HG03521 (cell line): ENCODE measurements at regions not wholly inside any gene's neighbourhood (a gene's known extent, or its start where the extent isn't known, plus 50 kb on each side); places are given as distances from the start of the nearest gene placed in this dataset.
"Not testable (repeated sequence)": the region's sequence is repeated elsewhere in the genome, so short reads cannot be mapped to it uniquely, and the experiment has no call there.

ENCODE experiments used
- ATAC-seq: cut with Tn5 transposase; IDR thresholded peaks from one replicate; pipeline ENCODE4 v1.9.1; 2021; ENCODE audit warnings: mild to moderate bottlenecking, moderate library complexity; ENCODE audit not compliant: unreplicated experiment

DNA sequence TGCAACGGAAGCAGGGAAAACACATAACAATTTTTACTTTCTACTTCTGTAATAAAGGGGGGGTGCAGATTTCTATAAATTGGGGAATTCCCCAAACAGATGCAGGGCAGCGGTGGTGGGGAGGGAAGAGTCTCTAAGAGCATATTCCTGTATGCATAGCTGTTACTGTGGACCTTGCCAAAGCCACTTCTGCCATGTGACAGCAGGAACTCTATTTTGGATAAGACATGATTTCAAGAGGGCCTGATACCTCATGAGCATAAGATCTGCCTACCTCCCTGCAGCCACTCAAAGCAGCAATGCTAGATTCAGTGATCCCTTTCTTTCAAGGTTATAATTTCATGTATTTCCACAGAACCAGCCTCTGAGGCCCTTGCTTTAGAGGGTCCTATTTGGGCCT is 86.2 kb upstream of the CNKSR3 start:
- ATAC-seq = no peak

DNA sequence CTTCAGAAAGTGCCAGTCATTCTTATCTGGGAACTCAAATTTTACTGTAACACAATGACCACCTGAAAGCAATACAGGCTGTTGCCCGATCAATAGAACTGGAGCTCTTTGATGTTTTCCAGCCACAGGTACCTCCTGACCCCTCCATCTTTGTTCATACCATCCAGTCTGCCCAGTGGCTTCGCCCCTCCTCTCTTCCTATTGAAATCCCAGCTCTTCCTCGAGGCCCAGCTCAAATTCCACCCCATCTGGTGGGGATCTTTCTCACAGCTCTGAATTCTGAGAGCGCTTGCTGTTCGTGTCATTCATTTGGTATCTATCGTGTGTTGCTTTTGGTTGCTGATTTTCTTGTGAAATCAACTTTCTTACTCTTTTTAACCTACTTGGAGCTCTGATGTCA is 87.9 kb upstream of the CNKSR3 start:
- ATAC-seq = no peak

DNA sequence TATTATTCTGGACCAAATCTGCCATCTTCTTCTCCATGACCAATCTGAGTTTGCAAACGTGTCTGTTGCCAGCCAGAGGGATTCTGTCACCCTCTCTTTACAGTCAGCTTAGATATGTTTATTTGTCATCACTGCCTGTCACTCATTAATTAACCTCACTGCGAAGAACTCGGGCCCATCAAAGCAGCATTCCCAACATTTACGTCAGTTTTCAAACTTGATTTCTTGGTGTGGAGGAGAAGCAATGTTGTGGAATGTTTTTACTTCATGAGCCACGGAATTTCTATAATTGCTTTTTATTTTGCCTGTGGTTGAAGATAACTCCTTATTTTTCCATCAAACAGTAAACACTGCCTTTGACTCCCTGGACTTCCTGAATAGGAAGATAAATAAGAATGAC is 91.8 kb upstream of the CNKSR3 start:
- no peak for ATAC-seq

DNA sequence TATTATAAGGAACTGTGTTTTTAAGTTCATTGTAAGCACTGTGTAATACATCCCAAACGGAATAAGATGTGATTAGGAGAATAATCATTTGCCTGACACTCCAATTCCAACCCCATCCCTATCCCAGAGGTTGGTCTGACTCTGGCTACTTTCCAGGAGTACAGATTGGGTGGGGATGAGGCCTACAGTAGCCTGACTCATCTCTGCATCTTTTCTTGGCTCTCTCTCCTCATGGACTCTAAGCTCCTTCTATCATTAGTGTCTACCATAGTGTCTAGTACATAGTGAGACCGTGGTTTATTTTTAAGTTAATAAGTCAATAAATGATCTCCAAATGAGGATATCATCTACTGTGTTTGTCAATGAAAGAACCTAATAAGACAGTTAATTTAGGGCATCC is 92.2 kb upstream of the CNKSR3 start:
- ATAC-seq = no peak

DNA sequence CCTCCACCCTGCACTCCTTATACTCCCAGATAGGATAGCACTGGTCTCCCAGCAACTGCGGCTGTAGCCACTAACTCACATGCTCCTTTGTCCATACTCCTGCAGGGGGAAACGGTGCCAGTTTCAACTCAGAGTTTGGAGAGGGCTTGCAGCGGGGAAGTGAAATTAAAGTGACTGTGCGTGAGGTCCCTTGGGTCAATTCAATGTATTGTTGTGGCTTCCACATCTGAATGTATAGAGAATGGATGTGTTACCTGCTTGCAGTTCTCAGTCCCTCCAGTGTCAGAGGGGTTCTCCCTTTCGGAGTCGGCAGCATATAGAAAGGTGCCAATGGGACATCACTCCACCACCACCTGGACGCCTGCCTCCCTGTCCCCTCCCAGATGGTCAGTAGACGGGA is 93.6 kb upstream of the CNKSR3 start:
- ATAC-seq = peak; percentile 25

DNA sequence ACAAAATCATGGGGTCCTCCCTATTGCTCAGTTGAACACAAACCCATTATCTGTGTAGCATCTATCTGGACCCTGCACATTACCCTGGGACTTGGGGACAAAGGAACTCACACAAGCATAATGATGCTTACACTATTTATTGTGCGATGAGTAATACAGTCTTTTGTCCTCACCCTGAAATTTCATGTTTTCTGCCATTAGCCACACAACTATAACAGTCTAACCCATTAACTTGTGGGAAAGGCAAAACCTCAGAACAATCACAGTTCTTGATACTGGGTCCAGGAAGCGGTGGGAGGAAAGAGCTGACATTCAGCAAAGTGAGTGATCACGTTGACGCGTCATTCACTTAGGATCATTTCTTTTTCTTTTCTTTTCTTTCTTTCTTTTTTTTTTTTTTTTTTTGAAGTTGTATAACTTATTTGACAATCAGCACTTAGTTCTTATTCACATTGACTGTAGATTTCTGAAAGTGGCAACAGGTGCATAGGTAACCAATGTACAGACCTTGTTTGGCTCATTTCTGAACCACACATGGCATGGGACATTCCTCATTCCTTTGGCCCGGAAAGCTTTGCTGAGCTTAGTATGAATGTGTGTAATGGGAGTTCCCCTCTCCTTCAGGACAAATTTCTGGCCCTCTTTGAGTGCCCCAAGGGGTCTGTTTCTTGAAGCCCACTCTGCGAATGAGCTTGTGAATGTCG is 94.8 kb upstream of the CNKSR3 start:
- ATAC-seq = peak; percentile 33

DNA sequence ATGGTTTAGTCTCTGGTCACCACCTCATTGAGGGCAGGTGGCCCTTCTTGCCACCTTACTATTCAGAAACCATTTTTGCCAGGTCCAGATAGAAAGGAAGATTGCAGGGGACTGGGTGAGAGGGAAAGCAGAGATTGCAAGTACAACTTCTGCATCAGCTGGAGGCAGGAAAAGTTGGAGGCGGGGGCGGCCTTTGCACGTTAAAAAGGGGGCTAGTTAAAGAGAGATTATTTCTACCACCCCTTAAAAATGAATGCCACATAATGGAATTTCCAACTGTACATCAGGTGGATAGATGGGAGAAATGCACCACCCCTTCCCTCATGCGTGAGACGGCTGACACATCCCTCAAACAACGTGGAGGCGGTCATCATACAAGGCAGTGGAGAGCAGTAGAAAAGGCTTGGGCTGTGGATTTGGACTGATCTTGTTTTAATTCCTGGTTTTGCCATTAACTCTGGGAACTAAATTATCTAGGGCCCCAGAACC is 95.4 kb upstream of the CNKSR3 start:
- ATAC-seq = no peak

DNA sequence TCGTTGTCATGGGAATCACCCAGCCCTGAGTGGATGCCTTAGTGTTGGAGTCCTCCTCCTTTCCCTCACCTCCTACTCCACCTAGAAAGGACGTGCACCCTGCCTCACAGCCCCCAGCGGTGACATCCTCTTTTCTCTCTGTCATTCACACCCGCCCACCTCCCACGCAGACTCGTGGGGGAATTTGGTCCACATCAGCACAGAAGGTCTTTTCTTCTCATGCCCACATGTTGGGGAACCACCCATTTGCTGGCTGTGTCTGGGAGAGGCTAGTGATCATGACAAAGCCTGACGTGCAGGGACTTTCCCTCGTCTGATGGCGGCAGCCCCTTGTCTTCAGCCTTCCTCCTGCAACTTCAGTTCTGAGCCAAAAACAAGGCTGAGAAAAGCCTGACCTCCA is 96.0 kb upstream of the CNKSR3 start:
- ATAC-seq = peak; percentile 70

DNA sequence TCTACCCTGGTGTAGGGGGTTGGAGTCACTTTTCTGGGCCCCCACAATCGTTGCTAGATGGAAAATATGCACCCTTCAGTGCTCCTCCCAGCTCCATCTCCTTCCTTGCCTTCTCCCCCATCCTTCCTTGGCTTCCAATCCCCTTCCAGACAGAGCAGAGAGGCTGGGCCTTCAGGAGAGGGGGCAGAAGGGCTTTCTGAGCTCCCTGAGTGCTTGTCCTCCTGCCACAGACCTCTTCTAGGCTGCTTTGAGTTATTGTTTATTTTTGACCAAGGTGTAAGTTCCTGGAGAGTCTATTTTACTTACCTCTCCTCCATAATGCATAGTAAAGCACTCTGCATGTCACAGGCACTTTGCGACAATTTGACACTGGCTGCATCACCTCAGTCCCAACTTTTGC is 96.4 kb upstream of the CNKSR3 start:
- ATAC-seq = no peak

DNA sequence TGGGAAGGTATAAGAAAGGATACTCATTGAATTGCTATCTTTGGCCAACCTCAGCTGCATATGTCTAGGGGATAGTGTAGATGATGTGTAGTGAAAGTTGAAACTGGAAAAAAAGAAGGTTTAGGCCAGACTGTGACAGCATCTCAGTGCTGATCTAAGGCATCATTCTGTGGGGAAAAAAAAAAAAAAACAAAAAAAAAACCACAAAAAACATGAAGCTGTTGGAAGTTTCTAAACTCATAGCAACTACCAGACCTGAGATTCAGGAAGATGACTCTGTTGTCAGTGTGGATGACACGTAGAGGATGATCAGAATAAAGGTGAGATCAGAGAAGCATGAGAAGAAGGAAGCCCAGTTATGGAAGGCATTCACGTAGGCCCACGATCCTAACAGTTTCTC is 100.8 kb upstream of the CNKSR3 start:
- no peak for ATAC-seq

DNA sequence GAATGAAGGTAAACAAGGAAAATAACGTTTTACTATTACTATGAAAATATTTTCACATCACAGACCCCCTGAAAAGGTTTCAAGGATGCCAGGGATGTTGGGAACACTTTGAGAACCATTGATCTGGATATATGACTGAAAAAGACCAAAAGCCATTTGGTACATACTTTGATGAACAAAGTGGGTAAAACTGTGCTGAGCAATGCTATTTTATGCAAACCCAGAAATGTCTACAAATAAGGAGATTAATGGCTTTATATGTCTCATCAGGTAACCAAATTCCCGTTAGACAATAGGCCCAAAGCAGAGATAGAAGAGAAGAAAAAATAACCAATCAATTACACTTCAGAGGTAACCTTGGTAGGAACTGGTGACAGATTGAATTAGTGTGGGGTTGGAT is 101.4 kb upstream of the CNKSR3 start:
- no peak for ATAC-seq

DNA sequence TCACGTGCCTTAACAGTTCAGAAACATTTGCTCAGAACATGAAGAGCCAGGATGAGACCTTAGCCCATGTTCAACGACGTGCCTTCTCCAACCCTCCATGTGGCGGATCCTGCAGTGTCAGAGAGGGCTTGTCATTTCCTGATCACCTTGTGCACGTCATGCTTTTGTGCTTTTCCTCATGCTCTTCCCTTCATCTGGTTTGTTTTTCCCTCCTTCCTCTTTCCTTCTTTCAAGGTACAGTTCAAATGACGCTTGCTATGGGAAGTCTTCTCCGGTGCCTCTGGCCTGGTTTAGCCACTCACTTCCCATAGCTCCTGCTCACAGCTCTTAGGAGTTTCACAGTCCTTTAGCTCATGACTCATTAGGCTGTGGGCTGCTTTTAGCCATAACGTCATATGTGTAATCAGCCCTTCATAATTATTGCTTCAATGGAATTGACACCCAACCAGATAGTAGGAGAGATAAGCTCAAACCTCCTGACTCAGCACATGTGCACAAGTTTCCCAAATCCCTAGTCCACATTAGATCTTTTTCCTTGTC is 102.7 kb upstream of the CNKSR3 start:
- no peak for ATAC-seq

DNA sequence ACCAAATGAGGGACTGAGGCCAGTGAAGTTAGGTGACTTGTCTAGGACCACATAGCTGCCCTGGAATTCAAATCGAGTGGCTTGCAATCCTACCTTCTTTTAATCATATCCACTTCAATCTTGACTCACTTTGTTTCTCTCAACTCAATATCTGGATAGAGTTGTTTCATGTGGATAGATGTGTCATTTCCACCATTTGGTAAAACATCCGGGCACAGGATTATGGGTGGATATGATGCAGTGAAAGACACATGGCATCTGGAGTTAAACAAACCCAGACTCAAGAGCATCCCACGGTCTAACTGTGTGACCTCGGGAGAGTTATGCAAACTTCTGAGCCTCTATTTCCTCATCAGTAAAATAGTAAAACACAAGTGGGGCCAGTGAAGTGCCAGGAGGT is 103.6 kb upstream of the CNKSR3 start:
- no peak for ATAC-seq

DNA sequence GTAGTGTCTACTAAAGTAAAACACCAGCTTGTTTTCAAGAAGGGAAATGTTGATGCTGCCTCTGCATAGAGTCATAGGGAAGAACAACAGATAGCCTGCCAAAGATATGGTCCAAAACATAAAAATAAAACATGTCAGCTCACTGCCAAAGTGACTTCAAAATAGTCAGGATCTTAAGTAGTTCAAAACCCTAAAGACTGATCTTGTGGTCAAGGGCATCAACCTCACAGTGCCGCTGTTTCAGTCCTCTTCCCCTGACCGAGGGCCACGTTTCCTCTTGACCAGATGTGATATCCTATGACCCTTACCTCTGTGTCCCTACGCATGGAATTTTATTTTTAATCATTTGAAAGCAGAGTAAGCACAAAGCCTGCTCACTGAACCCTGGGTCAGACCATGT is 104.2 kb upstream of the CNKSR3 start:
- ATAC-seq = no peak

DNA sequence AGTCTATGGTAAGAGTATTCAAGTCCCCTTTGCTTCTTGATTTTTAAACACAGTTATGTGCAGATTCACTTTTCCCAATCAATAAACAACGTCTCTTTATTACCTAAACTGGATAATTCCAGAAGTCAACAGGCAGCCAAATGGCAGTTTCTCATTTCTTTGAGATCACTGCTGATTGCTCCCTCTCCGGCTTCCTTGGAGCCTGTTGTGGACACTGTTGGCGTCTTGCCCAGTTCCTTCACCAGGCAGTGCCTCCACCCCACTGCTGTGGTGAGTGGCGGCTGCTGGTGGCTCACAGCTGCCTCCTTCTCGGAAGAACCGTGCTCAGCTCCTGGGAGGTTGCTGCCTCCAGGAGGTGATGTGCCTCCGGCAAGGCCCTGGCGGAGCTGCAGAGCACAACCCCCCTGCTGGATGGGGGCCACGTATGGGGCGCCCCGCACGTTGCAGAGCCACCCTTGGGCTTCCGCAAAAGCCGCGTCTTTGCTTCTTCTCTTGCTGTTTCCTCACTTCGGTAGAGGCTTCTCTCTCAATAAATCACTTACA is 105.1 kb upstream of the CNKSR3 start:
- no peak for ATAC-seq

DNA sequence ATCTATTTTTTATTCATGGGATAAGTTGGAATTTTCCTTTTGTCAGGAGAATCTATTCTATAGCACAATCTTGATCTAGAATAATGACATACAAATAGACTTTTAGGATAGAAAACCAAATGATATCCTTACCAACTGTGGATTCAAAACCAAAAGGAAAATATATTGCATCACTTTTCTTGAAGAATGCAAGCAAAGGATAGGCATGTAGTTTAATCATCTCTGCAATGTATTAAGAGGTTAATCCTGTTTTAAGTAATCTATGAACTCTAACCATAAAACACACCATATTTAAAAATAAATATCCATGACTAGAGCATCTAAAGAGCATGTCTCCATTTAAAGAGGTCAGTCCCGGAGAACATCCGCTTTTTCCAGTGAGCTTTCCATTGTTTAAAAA is 106.7 kb upstream of the CNKSR3 start:
- no peak for ATAC-seq

DNA sequence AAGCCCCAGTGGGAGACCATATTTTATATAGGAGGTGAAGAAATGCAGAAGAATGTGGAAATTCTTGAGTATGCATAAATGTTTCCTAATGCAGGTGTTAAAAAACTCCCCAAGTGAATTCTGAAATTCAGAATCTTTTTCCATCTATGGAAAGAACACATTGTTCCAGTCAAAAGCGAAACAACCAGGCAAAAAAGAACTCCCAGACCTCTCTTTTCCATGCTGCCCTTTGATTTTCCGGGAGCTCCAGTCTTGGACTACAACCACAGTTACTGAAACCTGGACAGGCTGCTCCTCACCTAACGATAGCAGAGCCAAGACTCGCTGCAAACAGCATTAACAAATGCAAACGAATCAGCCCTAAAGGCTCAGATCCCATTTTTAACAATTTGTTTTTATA is 108.7 kb upstream of the CNKSR3 start:
- ATAC-seq = no peak

DNA sequence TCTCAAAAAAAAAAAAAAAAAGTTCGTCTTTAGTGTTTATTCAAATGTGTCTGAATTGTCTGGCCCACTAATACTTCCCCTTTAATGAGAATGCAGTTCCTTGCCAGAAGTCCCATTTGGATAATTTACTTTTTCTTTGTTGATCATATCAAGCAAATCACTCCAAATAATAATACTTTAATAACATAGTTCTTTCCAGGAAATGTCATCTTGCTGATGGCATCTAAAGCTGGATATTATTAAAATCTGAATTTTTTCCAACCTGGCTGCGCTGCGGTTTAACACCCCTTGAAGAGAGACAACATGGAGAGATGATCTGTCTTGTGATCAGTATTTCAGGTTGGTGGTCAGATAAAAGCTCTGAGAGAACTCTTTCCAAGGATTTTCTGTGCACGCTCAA is 111.2 kb upstream of the CNKSR3 start:
- ATAC-seq = no peak

DNA sequence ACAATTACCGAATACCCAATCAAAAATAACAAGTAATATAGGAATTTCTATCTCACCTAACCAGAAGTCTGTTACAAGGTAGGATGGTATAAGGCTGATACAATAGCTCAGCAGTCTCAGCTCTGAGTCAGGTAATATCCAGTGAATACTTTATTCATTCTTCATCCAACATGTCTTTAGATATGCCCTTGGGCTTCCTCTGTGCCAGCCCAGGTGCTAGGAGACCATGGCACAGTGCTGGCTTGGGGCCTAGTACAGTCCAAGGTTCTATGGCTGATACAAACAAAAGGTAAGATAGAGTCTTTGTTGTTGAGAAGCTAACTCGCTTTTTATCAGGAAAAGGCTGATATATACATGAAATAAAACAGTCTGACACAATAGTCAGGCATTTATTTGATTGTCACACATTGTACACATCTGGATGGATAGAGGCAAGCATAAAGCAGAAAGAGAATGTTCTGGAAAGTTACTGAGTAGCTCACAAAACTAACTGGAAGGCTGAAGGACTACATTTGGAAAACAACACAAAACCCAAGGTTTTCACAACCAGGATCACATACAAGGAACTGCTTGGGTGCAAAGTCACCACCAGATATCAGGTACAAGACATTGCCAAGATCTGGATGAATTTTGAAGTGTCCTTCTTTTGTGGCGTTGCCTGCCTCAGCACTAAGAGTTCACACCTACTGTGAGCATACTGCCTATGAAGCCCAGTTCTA is 110.4 kb upstream of the SCAF8 start:
- no peak for ATAC-seq

DNA sequence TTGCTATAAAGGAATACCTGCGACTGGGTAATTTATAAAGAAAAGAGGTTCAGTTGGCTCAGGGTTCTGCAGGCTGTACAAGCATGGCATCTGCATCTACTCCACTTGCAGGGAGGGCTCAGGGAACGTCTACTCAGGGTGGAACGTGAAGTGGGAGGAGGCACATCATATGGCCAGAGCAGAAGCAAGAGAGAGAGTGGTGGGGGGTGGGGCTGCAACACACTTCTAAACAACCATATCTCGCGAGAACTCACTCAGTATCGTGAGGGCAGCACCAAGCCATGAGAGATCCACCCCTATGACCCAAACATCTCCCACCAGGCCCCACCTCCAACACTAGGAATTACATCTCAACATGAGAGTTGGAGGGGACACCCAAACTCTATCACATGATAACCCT is 109.8 kb upstream of the SCAF8 start:
- no peak for ATAC-seq

DNA sequence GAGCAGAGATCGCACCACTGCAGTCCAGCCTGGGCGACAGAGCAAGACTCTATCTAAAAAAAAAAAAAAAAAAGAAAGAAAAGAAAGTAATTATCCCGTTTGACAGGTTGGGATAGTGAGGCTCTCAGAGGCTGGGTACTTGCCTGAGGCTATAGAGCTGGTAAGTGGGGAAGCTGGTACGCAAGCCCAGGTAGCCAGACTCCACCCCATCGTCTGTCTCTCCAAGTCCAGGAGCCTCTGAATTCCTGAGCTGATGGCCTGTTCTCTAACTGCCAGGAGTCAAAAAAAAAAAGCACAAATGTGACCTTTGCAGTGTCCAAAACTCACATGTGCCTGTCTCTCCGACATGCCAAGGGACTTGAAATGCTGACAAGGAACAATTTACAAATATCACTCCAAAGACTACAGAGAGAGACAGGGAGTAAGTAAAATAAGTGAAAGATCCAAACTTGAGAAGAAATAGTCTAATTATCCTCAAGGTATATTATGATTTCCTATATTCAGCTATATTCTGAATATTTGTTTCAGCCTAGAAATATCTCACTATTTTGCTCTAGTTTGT is 109.1 kb upstream of the SCAF8 start:
- ATAC-seq = no peak

DNA sequence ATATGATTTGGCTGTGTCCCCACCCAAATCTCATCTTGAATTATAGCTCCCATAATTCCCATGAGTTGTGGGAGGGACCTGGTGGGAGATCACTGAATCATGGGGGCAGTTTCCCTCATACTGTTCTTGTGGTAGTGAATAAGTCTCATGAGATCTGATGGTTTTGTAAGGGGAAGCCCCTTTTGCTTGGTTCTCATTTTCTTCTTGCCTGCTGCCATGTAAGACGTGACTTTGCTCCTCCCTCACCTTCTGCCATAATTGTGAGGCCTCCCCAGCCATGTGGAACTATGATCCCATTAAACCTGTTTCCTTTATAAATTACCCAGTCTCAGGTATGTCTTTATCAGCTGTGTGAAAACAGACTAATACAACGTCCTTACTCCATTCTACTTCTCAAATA is 108.5 kb upstream of the SCAF8 start:
- ATAC-seq = not testable (repeated sequence)
